Eye (tissue), 1 donor: ENCODE measurements at regions not wholly inside any gene's neighbourhood (a gene's known extent, or its start where the extent isn't known, plus 50 kb on each side); places are given as distances from the start of the nearest gene placed in this dataset.
A peak's percentile ranks its signal among the peaks of the same experiment; 100 is the strongest.
"Not testable (repeated sequence)": the region's sequence is repeated elsewhere in the genome, so short reads cannot be mapped to it uniquely, and the experiment has no call there.

Experiments used
- DNase-seq: peaks from one replicate; pipeline ENCODE4 v3.0.0-alpha.2; 2015

- peak; percentile 36 for DNase-seq
Observed at GRCh38 chr6:87755708-87756671, 54.0 kb upstream of the AKIRIN2 start.

- DNase-seq = no peak
Observed at GRCh38 chr6:87754828-87755227, 52.8 kb upstream of the AKIRIN2 start.

GRCh38 chr6:87753131-87753685 lies 51.2 kb upstream of the AKIRIN2 start:
- DNase-seq = no peak

GRCh38 chr6:87752503-87752902 lies 50.5 kb upstream of the AKIRIN2 start:
- DNase-seq = not testable (repeated sequence)
